Lower leg skin (tissue), 4 donors: ENCODE measurements at regions not wholly inside any gene's neighbourhood (a gene's known extent, or its start where the extent isn't known, plus 50 kb on each side); places are given as distances from the start of the nearest gene placed in this dataset.

Experiments
- DNase-seq, 2 donors: peaks; one replicate each; pipeline ENCODE4 v3.0.0-alpha.2; 2019; ENCODE audit warnings: low spot score in 2 of 2
- H3K4me3 ChIP-seq: fragments of 200-600 bp; sonication (generic); 2 replicates; pipeline ENCODE4 v1.5.1; 2017; ENCODE audit warnings: mild to moderate bottlenecking, low read depth; ENCODE audit not compliant: poor library complexity, severe bottlenecking
- CTCF ChIP-seq, 3 donors: fragments of 450-650 bp; IDR thresholded peaks; one replicate each; pipeline ENCODE4 v1.5.1; 2016; ENCODE audit warnings: antibody characterized with exemption in 3 of 3, mild to moderate bottlenecking in 3 of 3, moderate library complexity in 2 of 3
- POLR2A ChIP-seq, 2 donors: fragments of 450-650 bp; IDR thresholded peaks; one replicate each; pipeline ENCODE4 v1.6.1; 2016 to 2017; ENCODE audit warnings: antibody characterized with exemption in 2 of 2, mild to moderate bottlenecking in 1 of 2, moderate library complexity in 1 of 2
- WGBS, 2 donors: methylation state at CpG; one replicate each; pipeline ENCODE4 v1.1.5; 2018; 5-methylcytosine and 5-hydroxymethylcytosine counted together
- intact Hi-C: fragments of 100-400 bp; cut with DNase I; formaldehyde crosslinking; loops from one replicate; pipeline ENCODE4 v1.15.0; 2023; ENCODE audit warnings: low total_unique reads

GRCh38 chr12:91889910-91890309, 255.7 kb downstream of the BTG1 start:
- intact Hi-C loops, result no loop called here
- H3K4me3 ChIP-seq, result no peak overlapping the region
- TF ChIP-seq POLR2A (IDR thresholded peaks at IDR 0.05) (no peak), CTCF (IDR thresholded peaks at IDR 0.05) (no peak)
- DNase-seq, result no peak

GRCh38 chr12:91889059-91889458, 256.6 kb downstream of the BTG1 start:
- TF ChIP-seq POLR2A (IDR thresholded peaks at IDR 0.05), result no peak
- no peak for TF ChIP-seq CTCF (IDR thresholded peaks at IDR 0.05)
- DNase-seq, result no peak
- no peak overlapping the region for H3K4me3 ChIP-seq
- 93 to 94% methylated on average over 2 of the region's 2 CpGs for WGBS, 2 donors
- intact Hi-C loops, result no loop called here

- intact Hi-C loops, result no loop called here
- DNase-seq, result no peak
- TF ChIP-seq POLR2A (IDR thresholded peaks at IDR 0.05) (no peak), CTCF (IDR thresholded peaks at IDR 0.05) (no peak)
- no peak overlapping the region for H3K4me3 ChIP-seq
- WGBS, 2 donors, result 81 to 85% methylated on average over 2 of the region's 2 CpGs
These were observed 257.7 kb downstream of the BTG1 start for GRCh38 chr12:91887957-91888356.

GRCh38 chr12:91885851-91886731, 259.6 kb downstream of the BTG1 start:
- no peak for TF ChIP-seq POLR2A (IDR thresholded peaks at IDR 0.05)
- TF ChIP-seq CTCF (IDR thresholded peaks at IDR 0.05), result no peak
- DNase-seq, result no peak
- WGBS, 2 donors, result 94 to 95% methylated on average over 5 of the region's 5 CpGs
- intact Hi-C loops, result no loop called here
- no peak overlapping the region for H3K4me3 ChIP-seq

- no peak for TF ChIP-seq POLR2A (IDR thresholded peaks at IDR 0.05)
- TF ChIP-seq CTCF (IDR thresholded peaks at IDR 0.05), result no peak
- intact Hi-C loops, result no loop called here
- WGBS, 2 donors, result 93 to 94% methylated on average over 3 of the region's 3 CpGs
- H3K4me3 ChIP-seq, result no peak overlapping the region
- no peak for DNase-seq
These were observed 261.4 kb downstream of the BTG1 start for GRCh38 chr12:91884230-91884629.

- intact Hi-C loops, result no loop called here
- DNase-seq, result no peak
- no peak overlapping the region for H3K4me3 ChIP-seq
- no peak for TF ChIP-seq POLR2A (IDR thresholded peaks at IDR 0.05)
- TF ChIP-seq CTCF (IDR thresholded peaks at IDR 0.05), result no peak
- WGBS, 2 donors, result 81 to 83% methylated on average over 4 of the region's 4 CpGs
These were observed 261.8 kb downstream of the BTG1 start for GRCh38 chr12:91883811-91884210.
